Body of pancreas (tissue), 4 donors: ENCODE measurements at regions not wholly inside any gene's neighbourhood (a gene's known extent, or its start where the extent isn't known, plus 50 kb on each side); places are given as distances from the start of the nearest gene placed in this dataset.

Source experiments
- ATAC-seq: fragments of 150-250 bp; one replicate; pipeline ENCODE4 v1.9.1; 2016
- DNase-seq, 4 donors: peaks; one replicate each; pipeline ENCODE4 v3.0.0-alpha.2; 2019
- H3K27ac ChIP-seq, 4 donors: fragments of 200-600 bp; sonication (generic); 1 replicate in 3 of 4; 2 replicates in 1 of 4; pipeline versions ENCODE4 v1.5.1 to v1.6.1; 2016 to 2019; ENCODE audit warnings: mild to moderate bottlenecking in 1 of 4, mixed read lengths in 1 of 4, moderate library complexity in 1 of 4
- H3K27me3 ChIP-seq, 2 donors: fragments of 200-600 bp; sonication (generic); one replicate each; pipeline ENCODE4 v1.6.0; 2016; ENCODE audit warnings: mild to moderate bottlenecking in 1 of 2
- H3K36me3 ChIP-seq, 2 donors: fragments of 200-600 bp; sonication (generic); replicated peaks in 1 of 2; 2 replicates each; pipeline ENCODE4 v1.5.1; 2016; ENCODE audit warnings: low read depth in 2 of 2; ENCODE audit not compliant: insufficient read depth in 1 of 2
- H3K4me1 ChIP-seq: fragments of 200-600 bp; sonication (generic); one replicate; pipeline ENCODE4 v1.6.0; 2016
- H3K4me3 ChIP-seq, 2 donors: fragments of 200-600 bp; sonication (generic); 1 replicate in 1 of 2; 2 replicates in 1 of 2; pipeline ENCODE4 v1.5.1; 2016 to 2019
- H3K9me3 ChIP-seq, 3 donors: fragments of 200-600 bp; sonication (generic); 1 replicate in 2 of 3; 2 replicates in 1 of 3; pipeline ENCODE4 v1.5.1; 2016
- CTCF ChIP-seq, 7 experiments: fragments of 450-650 bp in 4 of 7; fragments of 200-600 bp in 3 of 7; sonication (generic) in 3 of 7; IDR thresholded peaks; one replicate each; pipeline ENCODE4 v1.5.1; 2016 to 2019; ENCODE audit warnings: antibody characterized with exemption in 7 of 7
- POLR2A ChIP-seq, 3 donors: fragments of 450-650 bp; IDR thresholded peaks; one replicate each; pipeline ENCODE4 v1.6.1; 2016; ENCODE audit warnings: antibody characterized with exemption in 3 of 3, mild to moderate bottlenecking in 2 of 3
- WGBS, 2 donors: methylation state at CpG; one replicate each; pipeline ENCODE4 v1.1.5; 2017; 5-methylcytosine and 5-hydroxymethylcytosine counted together
- intact Hi-C: fragments of 100-400 bp; cut with DNase I; formaldehyde crosslinking; loops from one replicate; pipeline ENCODE4 v1.15.1; 2023

- intact Hi-C loops, result no loop called here
- DNase-seq (no peak), ATAC-seq (no peak)
- H3K4me1 ChIP-seq, result no peaks in the 10 kb centered on the region
- H3K36me3 ChIP-seq, result no peaks in the 10 kb centered on the region
- H3K9me3 ChIP-seq, result no peaks in the 10 kb centered on the region
- 48 to 79% methylated on average over 1 of the region's 1 CpG for WGBS, 2 donors
- H3K27ac ChIP-seq, result no peak overlapping the region
- TF ChIP-seq CTCF (IDR thresholded peaks at IDR 0.05) (no peak), POLR2A (IDR thresholded peaks at IDR 0.05) (no peak)
- H3K27me3 ChIP-seq, result no peaks in the 10 kb centered on the region
- no peak overlapping the region for H3K4me3 ChIP-seq
Observed at GRCh38 chr3:89656388-89656787, 549.0 kb downstream of the EPHA3 start.

- no peak for ATAC-seq
- 50 to 71% methylated on average over 3 of the region's 3 CpGs for WGBS, 2 donors
Observed at GRCh38 chr3:89679686-89680085, 572.3 kb downstream of the EPHA3 start.

GRCh38 chr3:89682556-89682955 is 575.1 kb downstream of the EPHA3 start:
- no peaks in the 10 kb centered on the region for H3K36me3 ChIP-seq
- no peaks in the 10 kb centered on the region for H3K4me1 ChIP-seq
- no peak overlapping the region for H3K4me3 ChIP-seq
- ATAC-seq (no peak), DNase-seq (no peak)
- H3K9me3 ChIP-seq, result no peaks in the 10 kb centered on the region
- no peak overlapping the region for H3K27ac ChIP-seq
- H3K27me3 ChIP-seq, result no peaks in the 10 kb centered on the region
- TF ChIP-seq POLR2A (IDR thresholded peaks at IDR 0.05), result no peak
- no peak for TF ChIP-seq CTCF (IDR thresholded peaks at IDR 0.05)
- intact Hi-C loops, result no loop called here
- WGBS, 2 donors, result 70 to 74% methylated on average over 2 of the region's 2 CpGs

More at GRCh38 chr3:89679686-89680085, 572.3 kb downstream of the EPHA3 start:
- no peak overlapping the region for H3K27ac ChIP-seq
- H3K9me3 ChIP-seq, result no peaks in the 10 kb centered on the region
- no peaks in the 10 kb centered on the region for H3K4me1 ChIP-seq
- no peaks in the 10 kb centered on the region for H3K27me3 ChIP-seq
- no peaks in the 10 kb centered on the region for H3K36me3 ChIP-seq
- TF ChIP-seq POLR2A (IDR thresholded peaks at IDR 0.05) (no peak), CTCF (IDR thresholded peaks at IDR 0.05) (no peak)
- no peak for DNase-seq
- no peak overlapping the region for H3K4me3 ChIP-seq
- intact Hi-C loops, result no loop called here

- 88 to 90% methylated on average over 1 of the region's 1 CpG for WGBS, 2 donors
- no peak for TF ChIP-seq CTCF (IDR thresholded peaks at IDR 0.05)
- TF ChIP-seq POLR2A (IDR thresholded peaks at IDR 0.05), result no peak
- no peak for DNase-seq
- H3K9me3 ChIP-seq, result no peaks in the 10 kb centered on the region
- H3K27ac ChIP-seq, result no peak overlapping the region
- H3K4me1 ChIP-seq, result no peaks in the 10 kb centered on the region
- no peak overlapping the region for H3K4me3 ChIP-seq
- H3K36me3 ChIP-seq, result no peaks in the 10 kb centered on the region
- H3K27me3 ChIP-seq, result no peaks in the 10 kb centered on the region
- intact Hi-C loops, result no loop called here
- ATAC-seq, result no peak
Observed at GRCh38 chr3:89685731-89686130, 578.3 kb downstream of the EPHA3 start.

- Histone ChIP-seq H3K27ac (no peak overlapping the region), H3K27me3 (no peaks in the 10 kb centered on the region), H3K4me3 (no peak overlapping the region), H3K9me3 (no peaks in the 10 kb centered on the region), H3K4me1 (no peaks in the 10 kb centered on the region), H3K36me3 (no peaks in the 10 kb centered on the region)
- no peak for TF ChIP-seq POLR2A (IDR thresholded peaks at IDR 0.05)
- no peak for TF ChIP-seq CTCF (IDR thresholded peaks at IDR 0.05)
- WGBS, 2 donors, result 43 to 49% methylated on average over 2 of the region's 2 CpGs
- intact Hi-C loops, result no loop called here
- DNase-seq (no peak), ATAC-seq (no peak)
Observed at GRCh38 chr3:89690646-89691045, 583.2 kb downstream of the EPHA3 start.
